ENCODE measurements at regions not wholly inside any gene's neighbourhood (a gene's known extent, or its start where the extent isn't known, plus 50 kb on each side); places are given as distances from the start of the nearest gene placed in this dataset.

DNA sequence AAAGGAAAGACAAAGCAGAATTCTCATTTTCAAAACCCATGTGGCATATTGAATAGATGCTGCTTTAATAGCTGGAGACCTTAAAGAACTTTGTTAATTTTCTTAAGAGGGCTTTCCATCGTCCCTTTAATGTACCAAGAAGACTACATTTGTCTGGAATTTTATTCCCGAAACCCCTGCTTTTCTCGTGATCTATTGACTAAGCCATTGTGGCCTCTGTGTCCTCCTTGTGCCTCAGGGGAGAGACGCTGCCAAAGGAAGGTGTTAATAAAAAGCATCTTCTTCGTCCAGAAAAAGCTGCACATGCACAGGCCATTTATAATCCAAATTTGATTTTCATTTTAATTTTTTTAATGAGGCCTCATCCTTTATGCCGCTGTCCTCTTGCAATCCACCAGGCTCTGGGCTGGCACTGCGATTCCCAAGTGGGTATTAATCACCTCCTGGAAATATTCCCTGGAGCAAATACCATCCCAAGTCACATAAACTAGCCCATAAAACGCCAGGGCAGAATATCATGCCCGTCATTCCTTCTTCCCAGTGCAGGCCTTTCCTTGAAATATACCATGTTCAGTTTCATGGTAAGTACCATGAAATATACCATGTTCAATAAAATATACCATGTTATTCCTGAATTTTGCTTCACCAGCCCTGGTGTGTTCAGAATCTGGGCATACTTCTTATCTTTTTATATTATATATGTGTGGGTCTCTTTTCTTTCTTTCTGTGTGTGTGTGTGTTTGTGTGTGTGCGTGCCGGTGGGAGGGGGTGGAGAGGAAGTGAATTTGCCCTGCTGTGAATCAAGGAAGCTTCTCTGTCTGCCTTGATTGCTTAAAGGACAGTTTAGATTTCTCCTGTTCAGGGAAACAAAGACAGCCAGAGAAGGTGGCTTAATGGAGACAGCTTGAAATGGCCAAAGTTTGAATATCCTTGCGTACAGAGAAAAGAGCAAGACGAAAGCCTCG lies 147.6 kb downstream of the PHETA1 start:
- TF ChIP-seq, protein P1, sequence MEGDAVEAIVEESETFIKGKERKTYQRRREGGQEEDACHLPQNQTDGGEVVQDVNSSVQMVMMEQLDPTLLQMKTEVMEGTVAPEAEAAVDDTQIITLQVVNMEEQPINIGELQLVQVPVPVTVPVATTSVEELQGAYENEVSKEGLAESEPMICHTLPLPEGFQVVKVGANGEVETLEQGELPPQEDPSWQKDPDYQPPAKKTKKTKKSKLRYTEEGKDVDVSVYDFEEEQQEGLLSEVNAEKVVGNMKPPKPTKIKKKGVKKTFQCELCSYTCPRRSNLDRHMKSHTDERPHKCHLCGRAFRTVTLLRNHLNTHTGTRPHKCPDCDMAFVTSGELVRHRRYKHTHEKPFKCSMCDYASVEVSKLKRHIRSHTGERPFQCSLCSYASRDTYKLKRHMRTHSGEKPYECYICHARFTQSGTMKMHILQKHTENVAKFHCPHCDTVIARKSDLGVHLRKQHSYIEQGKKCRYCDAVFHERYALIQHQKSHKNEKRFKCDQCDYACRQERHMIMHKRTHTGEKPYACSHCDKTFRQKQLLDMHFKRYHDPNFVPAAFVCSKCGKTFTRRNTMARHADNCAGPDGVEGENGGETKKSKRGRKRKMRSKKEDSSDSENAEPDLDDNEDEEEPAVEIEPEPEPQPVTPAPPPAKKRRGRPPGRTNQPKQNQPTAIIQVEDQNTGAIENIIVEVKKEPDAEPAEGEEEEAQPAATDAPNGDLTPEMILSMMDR (IDR thresholded peaks at IDR 0.05): no peak
- no peak for TF ChIP-seq ZFX (IDR thresholded peaks at IDR 0.05; ENCODE audit: borderline replicate concordance)
